H9 (cell line): ENCODE measurements at regions not wholly inside any gene's neighbourhood (a gene's known extent, or its start where the extent isn't known, plus 50 kb on each side); places are given as distances from the start of the nearest gene placed in this dataset.

Experiments
- DNase-seq: peaks from one replicate; pipeline ENCODE4 v3.0.0-alpha.2; 2017
- H2AFZ ChIP-seq: one replicate; pipeline ENCODE4 v1.6.1; 2013; ENCODE audit warnings: mild to moderate bottlenecking, low read length, control low read depth, moderate library complexity
- H2AK5ac ChIP-seq: 2 replicates; pipeline ENCODE4 v1.6.1; 2013; ENCODE audit warnings: low read length, control low read depth, mixed read lengths; ENCODE audit not compliant: insufficient read length
- H2BK120ac ChIP-seq: one replicate; pipeline ENCODE4 v1.6.1; 2013; ENCODE audit warnings: low read depth, mild to moderate bottlenecking, low read length, control low read depth, inconsistent platforms; ENCODE audit not compliant: poor library complexity, severe bottlenecking
- H2BK12ac ChIP-seq: 2 replicates; pipeline ENCODE4 v1.6.1; 2013; ENCODE audit warnings: low read length, control low read depth, mixed read lengths, low read depth; ENCODE audit not compliant: insufficient read length
- H2BK15ac ChIP-seq: 2 replicates; pipeline ENCODE4 v1.6.1; 2013; ENCODE audit warnings: low read depth, low read length, control low read depth
- H2BK20ac ChIP-seq: one replicate; pipeline ENCODE4 v1.6.1; 2013; ENCODE audit warnings: low read depth, mild to moderate bottlenecking, low read length, control low read depth, inconsistent platforms; ENCODE audit not compliant: poor library complexity, severe bottlenecking
- H2BK5ac ChIP-seq: 2 replicates; pipeline ENCODE4 v1.6.1; 2013; ENCODE audit warnings: low read length, control low read depth, mixed read lengths; ENCODE audit not compliant: insufficient read length
- H3K14ac ChIP-seq: 2 replicates; pipeline ENCODE4 v1.6.1; 2013; ENCODE audit warnings: low read length, control low read depth; ENCODE audit not compliant: insufficient read depth
- H3K18ac ChIP-seq: 2 replicates; pipeline ENCODE4 v1.6.1; 2013; ENCODE audit warnings: low read depth, mild to moderate bottlenecking, mixed read lengths, low read length, control low read depth; ENCODE audit not compliant: insufficient read length
- H3K23ac ChIP-seq: 2 replicates; pipeline ENCODE4 v1.6.1; 2013; ENCODE audit warnings: low read length, control low read depth, mixed read lengths, low read depth; ENCODE audit not compliant: insufficient read length
- H3K23me2 ChIP-seq: 2 replicates; pipeline ENCODE4 v1.6.1; 2013; ENCODE audit warnings: low read depth, mild to moderate bottlenecking, mixed read lengths, low read length, control low read depth; ENCODE audit not compliant: insufficient read length, poor library complexity, severe bottlenecking
- H3K27ac ChIP-seq: 2 replicates; pipeline ENCODE4 v1.5.1; 2013; ENCODE audit warnings: low read length, control low read depth, mixed read lengths, low read depth; ENCODE audit not compliant: insufficient read length
- H3K27me3 ChIP-seq: 2 replicates; pipeline ENCODE4 v1.6.1; 2013; ENCODE audit warnings: low read length, control low read depth, inconsistent platforms; ENCODE audit not compliant: insufficient read depth
- H3K4ac ChIP-seq: 2 replicates; pipeline ENCODE4 v1.6.1; 2013; ENCODE audit warnings: low read depth, mild to moderate bottlenecking, control low read depth, inconsistent platforms, low read length, moderate library complexity
- H3K4me1 ChIP-seq: 2 replicates; pipeline ENCODE4 v1.6.1; 2013; ENCODE audit warnings: low read length, control low read depth, inconsistent platforms; ENCODE audit not compliant: insufficient read depth
- H3K4me2 ChIP-seq: 2 replicates; pipeline ENCODE4 v1.6.1; 2013; ENCODE audit warnings: low read length, control low read depth, mixed read lengths; ENCODE audit not compliant: insufficient read length, insufficient read depth
- H3K56ac ChIP-seq: 2 replicates; pipeline ENCODE4 v1.6.1; 2013; ENCODE audit warnings: low read depth, mild to moderate bottlenecking, mixed read lengths, low read length, control low read depth; ENCODE audit not compliant: insufficient read length
- H3K79me1 ChIP-seq: 2 replicates; pipeline ENCODE4 v1.6.1; 2013; ENCODE audit warnings: low read depth, mild to moderate bottlenecking, moderate library complexity, low read length, control low read depth, inconsistent platforms; ENCODE audit not compliant: insufficient read depth, poor library complexity, severe bottlenecking
- H3K79me2 ChIP-seq: 2 replicates; pipeline ENCODE4 v1.6.1; 2013; ENCODE audit warnings: low read length, control low read depth, inconsistent platforms; ENCODE audit not compliant: insufficient read depth
- H3K9ac ChIP-seq: 2 replicates; pipeline ENCODE4 v1.6.1; 2013; ENCODE audit warnings: low read length, control low read depth, mixed read lengths; ENCODE audit not compliant: insufficient read length; ENCODE audit errors: extremely low read depth
- H3K9me3 ChIP-seq: one replicate; pipeline ENCODE4 v1.6.1; 2013; ENCODE audit warnings: low read depth, low read length, inconsistent platforms; ENCODE audit not compliant: control insufficient read depth
- H3T11ph ChIP-seq: one replicate; pipeline ENCODE4 v1.6.1; 2013; ENCODE audit warnings: mild to moderate bottlenecking, low read length, control low read depth, inconsistent platforms
- H4K20me1 ChIP-seq: one replicate; pipeline ENCODE4 v1.6.1; 2013; ENCODE audit not compliant: control insufficient read depth, insufficient read length, insufficient read depth
- H4K5ac ChIP-seq: 2 replicates; pipeline ENCODE4 v1.6.1; 2013; ENCODE audit warnings: low read depth, mild to moderate bottlenecking, mixed read lengths, low read length, control low read depth; ENCODE audit not compliant: insufficient read length
- H4K8ac ChIP-seq: replicated peaks from 2 replicates; pipeline ENCODE4 v1.6.1; 2013; ENCODE audit warnings: low read length, control low read depth, mixed read lengths, low read depth; ENCODE audit not compliant: insufficient read length
- H4K91ac ChIP-seq: 2 replicates; pipeline ENCODE4 v1.6.1; 2013; ENCODE audit warnings: low read depth, mild to moderate bottlenecking, moderate library complexity, mixed read lengths, low read length, control low read depth; ENCODE audit not compliant: insufficient read length
- H3K27ac Mint-ChIP-seq, 3 experiments: 2 replicates in 2 of 3; 3 replicates in 1 of 3; pipeline ENCODE4 v1.8.0; 2020 to 2021; ENCODE audit warnings: mixed read lengths in 3 of 3, mild to moderate bottlenecking in 1 of 3, moderate library complexity in 1 of 3
- H3K27me3 Mint-ChIP-seq: 2 replicates; pipeline ENCODE4 v1.8.0; 2021; ENCODE audit warnings: low read depth, mild to moderate bottlenecking, moderate library complexity, mixed read lengths
- H3K36me3 Mint-ChIP-seq, 3 experiments: 2 replicates in 2 of 3; 3 replicates in 1 of 3; pipeline ENCODE4 v1.8.0; 2020 to 2021; ENCODE audit warnings: low read depth in 3 of 3, mixed read lengths in 3 of 3; ENCODE audit not compliant: insufficient read depth in 1 of 3
- H3K4me1 Mint-ChIP-seq, 2 experiments: 2 replicates each; pipeline ENCODE4 v1.8.0; 2020; ENCODE audit warnings: mixed read lengths in 2 of 2
- H3K4me3 Mint-ChIP-seq, 2 experiments: 2 replicates in 1 of 2; 3 replicates in 1 of 2; pipeline ENCODE4 v1.8.0; 2020 to 2021; ENCODE audit warnings: mild to moderate bottlenecking in 2 of 2, mixed read lengths in 2 of 2, moderate library complexity in 1 of 2
- H3K9me3 Mint-ChIP-seq, 2 experiments: 2 replicates in 1 of 2; 3 replicates in 1 of 2; pipeline ENCODE4 v1.8.0; 2020; ENCODE audit warnings: mild to moderate bottlenecking in 2 of 2, mixed read lengths in 2 of 2, moderate library complexity in 1 of 2
- CTCF ChIP-seq: fragments of 200-600 bp; sonication (generic); conservative IDR thresholded peaks from 3 replicates; pipeline ENCODE4 v1.8.0; 2021; ENCODE audit warnings: antibody characterized with exemption, mild to moderate bottlenecking
- WGBS: extraction: QIAGEN DNeasy Blood & Tissue Kit; methylation state at CpG from one replicate; pipeline ENCODE4 v1.1.7; 2013; ENCODE audit warnings: missing lambda C conversion rate, low lambda C conversion rate, mixed read lengths; ENCODE audit not compliant: insufficient read length; ENCODE audit errors: extremely low coverage; 5-methylcytosine and 5-hydroxymethylcytosine counted together

- no peak overlapping the region for H2BK120ac ChIP-seq
- no peak overlapping the region for H4K5ac ChIP-seq
- no peaks in the 10 kb centered on the region for H3K79me1 ChIP-seq
- H3K14ac ChIP-seq, result no peak overlapping the region
- Mint-ChIP-seq H3K27me3 (peaks cover 98% of the 10 kb centered on the region), H3K4me1 (peaks cover 6% of the 10 kb centered on the region in 2 experiments), H3K36me3 (no peaks in the 10 kb centered on the region), H3K9me3 (no peaks in the 10 kb centered on the region; a peak in 1 of 5 replicates), H3K27ac (no peak overlapping the region), H3K4me3 (no peak overlapping the region)
- H4K8ac ChIP-seq, result no peak overlapping the region
- H3T11ph ChIP-seq, result no peak overlapping the region
- H3K4me2 ChIP-seq, result no peak overlapping the region
- H3K9me3 ChIP-seq, result no peaks in the 10 kb centered on the region
- no peak for DNase-seq
- no peak overlapping the region for H2BK12ac ChIP-seq
- no peak overlapping the region for H3K18ac ChIP-seq
- no peak overlapping the region for H2AK5ac ChIP-seq
- H3K4me1 ChIP-seq, result no peaks in the 10 kb centered on the region
- no peak overlapping the region for H2BK5ac ChIP-seq
- H3K23me2 ChIP-seq, result no peaks in the 10 kb centered on the region
- no peak overlapping the region for H4K91ac ChIP-seq
- no peaks in the 10 kb centered on the region for H4K20me1 ChIP-seq
- no peak overlapping the region for H3K27ac ChIP-seq
- H3K4ac ChIP-seq, result no peak overlapping the region
- H2BK20ac ChIP-seq, result no peak overlapping the region
- no CpG with 5 or more reads among the region's 7 CpGs for WGBS
- H3K23ac ChIP-seq, result no peak overlapping the region
- no peak overlapping the region for H2BK15ac ChIP-seq
- H3K9ac ChIP-seq, result no peak overlapping the region
- TF ChIP-seq CTCF, result no peak
- H2AFZ ChIP-seq, result no peak overlapping the region
- no peaks in the 10 kb centered on the region for H3K79me2 ChIP-seq
- H3K56ac ChIP-seq, result no peak overlapping the region
- H3K27me3 ChIP-seq, result peaks cover 16% of the 10 kb centered on the region; the same call in 1 of the 2 replicates
Observed at GRCh38 chr16:8505327-8505991, 84.9 kb downstream of the TMEM114 start.
